MG63 (cell line): ENCODE measurements at regions not wholly inside any gene's neighbourhood (a gene's known extent, or its start where the extent isn't known, plus 50 kb on each side); places are given as distances from the start of the nearest gene placed in this dataset.
"Not testable (repeated sequence)": the region's sequence is repeated elsewhere in the genome, so short reads cannot be mapped to it uniquely, and the experiment has no call there.

ENCODE experiments used
- DNase-seq: peaks from one replicate; pipeline ENCODE4 v3.0.0-alpha.2; 2020
- H3K27me3 ChIP-seq: fragments of 250-450 bp; sonication (Bioruptor Pico); 2 replicates; pipeline ENCODE4 v1.5.1; 2020; ENCODE audit warnings: mild to moderate bottlenecking, moderate library complexity
- H3K36me3 ChIP-seq: fragments of 250-450 bp; sonication (Bioruptor Pico); 2 replicates; pipeline ENCODE4 v1.5.1; 2020; ENCODE audit warnings: mild to moderate bottlenecking, moderate library complexity
- H3K4me3 ChIP-seq: fragments of 250-450 bp; sonication (Bioruptor Pico); 2 replicates; pipeline ENCODE4 v1.5.1; 2020; ENCODE audit warnings: mild to moderate bottlenecking, moderate library complexity
- H3K9me3 ChIP-seq: fragments of 250-450 bp; sonication (Bioruptor Pico); 2 replicates; pipeline ENCODE4 v1.5.1; 2020; ENCODE audit warnings: mild to moderate bottlenecking, moderate library complexity

- not testable (repeated sequence) for DNase-seq, H3K4me3 ChIP-seq, H3K27me3 ChIP-seq, H3K36me3 ChIP-seq, H3K9me3 ChIP-seq
Measured at GRCh38 chr5:130897537-130898195, 267.4 kb downstream of the HINT1 start.

GRCh38 chr5:130897181-130897536, 267.9 kb downstream of the HINT1 start:
- not testable (repeated sequence) for H3K9me3 ChIP-seq, H3K36me3 ChIP-seq, H3K4me3 ChIP-seq, H3K27me3 ChIP-seq, DNase-seq

GRCh38 chr5:130896636-130897035, 268.4 kb downstream of the HINT1 start:
- no peak for DNase-seq
- Histone ChIP-seq H3K27me3 (no peaks in the 10 kb centered on the region), H3K9me3 (no peaks in the 10 kb centered on the region), H3K36me3 (no peaks in the 10 kb centered on the region), H3K4me3 (no peak overlapping the region)

GRCh38 chr5:130893006-130893405, 272.1 kb downstream of the HINT1 start:
- Histone ChIP-seq H3K9me3 (no peaks in the 10 kb centered on the region), H3K27me3 (no peaks in the 10 kb centered on the region), H3K4me3 (no peak overlapping the region), H3K36me3 (no peaks in the 10 kb centered on the region)
- DNase-seq, result no peak

DNA sequence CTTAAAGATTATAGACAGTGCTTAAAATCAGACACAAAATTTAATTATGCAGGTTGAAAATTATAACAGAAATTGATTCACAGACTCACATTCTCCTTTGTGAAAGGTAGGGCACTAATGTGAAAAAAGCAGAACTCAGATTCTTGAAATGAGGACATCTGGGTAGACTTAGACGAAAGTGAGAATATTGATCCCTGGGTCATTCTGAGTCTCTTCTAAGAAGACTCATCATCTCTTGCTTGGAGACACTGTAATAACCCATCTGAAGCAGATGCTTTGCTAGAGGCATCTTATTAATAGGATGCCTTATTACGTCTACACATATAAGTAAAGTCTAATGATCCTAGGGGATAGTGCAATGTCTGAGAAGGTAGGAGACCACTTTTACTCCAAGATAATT, 274.4 kb downstream of the HINT1 start:
- Histone ChIP-seq H3K9me3 (no peaks in the 10 kb centered on the region), H3K36me3 (no peaks in the 10 kb centered on the region), H3K27me3 (no peaks in the 10 kb centered on the region), H3K4me3 (no peak overlapping the region)
- no peak for DNase-seq

GRCh38 chr5:130885691-130886090, 279.4 kb downstream of the HINT1 start:
- Histone ChIP-seq H3K4me3 (no peak overlapping the region), H3K36me3 (no peaks in the 10 kb centered on the region), H3K9me3 (no peaks in the 10 kb centered on the region), H3K27me3 (no peaks in the 10 kb centered on the region)
- no peak for DNase-seq

DNA sequence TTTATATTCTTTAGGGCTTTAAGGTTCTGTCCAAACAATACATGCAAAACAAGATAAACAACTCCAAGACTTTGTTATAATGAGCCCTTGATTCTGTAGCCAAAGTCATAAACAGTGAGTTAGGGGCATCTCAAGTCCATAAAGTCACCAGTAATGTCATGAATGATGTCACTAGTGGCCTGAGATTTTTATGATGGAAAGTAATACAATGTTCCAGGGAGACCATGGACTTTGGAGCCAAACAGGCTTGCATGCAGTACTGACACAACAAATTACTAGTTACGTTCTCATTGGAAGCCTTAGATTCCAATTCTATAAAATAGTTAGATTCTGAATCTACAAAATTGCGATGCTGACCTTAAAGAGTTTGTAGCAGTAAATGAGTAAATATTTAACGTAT, 280.0 kb downstream of the HINT1 start:
- no peak for DNase-seq
- H3K4me3 ChIP-seq, result no peak overlapping the region
- no peaks in the 10 kb centered on the region for H3K36me3 ChIP-seq
- no peaks in the 10 kb centered on the region for H3K27me3 ChIP-seq
- no peaks in the 10 kb centered on the region for H3K9me3 ChIP-seq

GRCh38 chr5:130884023-130884422, 281.0 kb downstream of the HINT1 start:
- no peak overlapping the region for H3K4me3 ChIP-seq
- no peaks in the 10 kb centered on the region for H3K9me3 ChIP-seq
- no peaks in the 10 kb centered on the region for H3K27me3 ChIP-seq
- no peak for DNase-seq
- no peaks in the 10 kb centered on the region for H3K36me3 ChIP-seq

DNA sequence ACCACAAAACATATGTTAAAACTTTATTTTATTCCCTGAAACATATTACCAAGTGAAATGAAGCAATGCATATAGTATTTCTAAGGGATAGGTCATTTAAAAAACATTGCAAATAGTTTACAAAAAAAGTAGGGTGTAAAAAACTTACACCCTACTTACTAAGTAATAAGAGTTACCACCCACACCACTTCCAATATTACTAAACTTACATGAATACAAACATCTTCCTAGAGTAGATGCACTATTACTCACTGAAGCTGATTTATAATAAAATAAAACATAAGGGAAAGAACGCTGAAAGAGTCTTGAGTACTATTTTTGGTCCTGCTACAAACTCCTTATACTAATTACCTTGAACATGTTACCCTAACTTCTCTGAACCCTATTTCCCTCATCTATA, 289.4 kb downstream of the HINT1 start:
- Histone ChIP-seq H3K4me3 (no peak overlapping the region), H3K36me3 (no peaks in the 10 kb centered on the region), H3K9me3 (peaks cover 2% of the 10 kb centered on the region; the same call in 1 of the 2 replicates), H3K27me3 (no peaks in the 10 kb centered on the region; the same call in 1 of the 2 replicates)
- no peak for DNase-seq

- peak; percentile 15 for DNase-seq
- H3K36me3 ChIP-seq, result no peaks in the 10 kb centered on the region
- peaks cover 2% of the 10 kb centered on the region; the same call in 1 of the 2 replicates for H3K9me3 ChIP-seq
- no peaks in the 10 kb centered on the region; the same call in 1 of the 2 replicates for H3K27me3 ChIP-seq
- no peak overlapping the region for H3K4me3 ChIP-seq
Measured at GRCh38 chr5:130874861-130875417, 290.1 kb downstream of the HINT1 start.

DNA sequence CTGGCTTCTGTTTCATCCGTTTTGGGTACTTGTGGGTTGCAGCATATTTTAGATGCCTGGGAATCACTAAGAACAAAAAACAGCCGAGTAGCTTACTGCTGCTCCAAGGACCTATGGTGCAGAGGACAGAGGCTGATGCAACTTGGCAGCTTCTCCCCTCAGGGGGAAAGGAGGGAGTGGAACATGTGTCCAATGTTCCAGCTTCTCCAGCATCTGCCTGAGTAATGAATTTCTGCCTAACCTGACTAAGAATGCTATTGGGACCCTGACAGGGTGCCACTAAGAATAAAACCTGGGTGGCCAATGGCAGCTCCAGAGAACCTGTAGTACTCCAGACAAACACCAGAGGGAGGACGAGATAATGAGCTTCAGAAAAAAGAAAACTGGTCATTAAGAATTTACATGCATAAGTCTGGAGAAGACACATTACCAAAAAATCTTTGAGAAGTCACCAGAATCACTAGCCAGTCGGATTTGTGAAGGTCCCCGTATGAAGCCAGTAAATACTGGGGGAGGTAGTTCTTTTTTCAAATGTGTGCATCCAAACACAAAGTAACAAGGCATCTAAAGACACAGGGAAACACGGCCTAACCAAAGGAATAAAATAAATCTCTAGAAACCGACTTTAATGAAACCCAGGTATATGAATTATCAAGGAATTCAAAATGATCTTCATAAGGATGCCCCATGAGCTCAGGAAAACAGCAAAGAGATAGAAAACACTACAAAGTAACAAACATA, 293.5 kb downstream of the HINT1 start:
- no peak for DNase-seq
- Histone ChIP-seq H3K36me3 (no peaks in the 10 kb centered on the region), H3K4me3 (no peak overlapping the region), H3K27me3 (peaks cover 6% of the 10 kb centered on the region; the same call in 1 of the 2 replicates), H3K9me3 (peaks cover 2% of the 10 kb centered on the region; the same call in 1 of the 2 replicates)

DNA sequence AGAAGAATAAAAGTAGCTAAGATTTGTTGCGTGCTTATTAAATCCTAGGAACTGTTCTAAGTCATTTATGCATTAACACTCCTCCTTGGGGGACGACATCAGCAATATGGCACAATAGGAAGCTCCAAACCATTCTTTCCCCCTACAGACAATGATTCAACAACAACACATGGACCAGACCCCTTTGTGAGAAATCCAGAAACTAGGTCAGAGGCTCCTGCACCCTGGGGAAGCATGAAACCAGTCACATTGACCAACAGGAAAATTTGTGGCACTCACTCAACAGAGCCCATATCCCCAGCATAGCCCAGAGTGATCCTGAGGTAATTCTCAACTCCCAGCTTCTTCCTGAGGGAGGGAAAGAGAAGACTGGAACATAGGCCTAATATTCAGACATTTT, 294.4 kb downstream of the HINT1 start:
- H3K4me3 ChIP-seq, result no peak overlapping the region
- no peaks in the 10 kb centered on the region for H3K36me3 ChIP-seq
- H3K9me3 ChIP-seq, result peaks cover 2% of the 10 kb centered on the region; the same call in 1 of the 2 replicates
- DNase-seq, result no peak
- H3K27me3 ChIP-seq, result peaks cover 6% of the 10 kb centered on the region; the same call in 1 of the 2 replicates

- Histone ChIP-seq H3K9me3 (no peaks in the 10 kb centered on the region), H3K27me3 (peaks cover 7% of the 10 kb centered on the region; the same call in 1 of the 2 replicates), H3K4me3 (no peak overlapping the region), H3K36me3 (no peaks in the 10 kb centered on the region)
- no peak for DNase-seq
Measured at GRCh38 chr5:130868186-130868840, 296.7 kb downstream of the HINT1 start.

DNA sequence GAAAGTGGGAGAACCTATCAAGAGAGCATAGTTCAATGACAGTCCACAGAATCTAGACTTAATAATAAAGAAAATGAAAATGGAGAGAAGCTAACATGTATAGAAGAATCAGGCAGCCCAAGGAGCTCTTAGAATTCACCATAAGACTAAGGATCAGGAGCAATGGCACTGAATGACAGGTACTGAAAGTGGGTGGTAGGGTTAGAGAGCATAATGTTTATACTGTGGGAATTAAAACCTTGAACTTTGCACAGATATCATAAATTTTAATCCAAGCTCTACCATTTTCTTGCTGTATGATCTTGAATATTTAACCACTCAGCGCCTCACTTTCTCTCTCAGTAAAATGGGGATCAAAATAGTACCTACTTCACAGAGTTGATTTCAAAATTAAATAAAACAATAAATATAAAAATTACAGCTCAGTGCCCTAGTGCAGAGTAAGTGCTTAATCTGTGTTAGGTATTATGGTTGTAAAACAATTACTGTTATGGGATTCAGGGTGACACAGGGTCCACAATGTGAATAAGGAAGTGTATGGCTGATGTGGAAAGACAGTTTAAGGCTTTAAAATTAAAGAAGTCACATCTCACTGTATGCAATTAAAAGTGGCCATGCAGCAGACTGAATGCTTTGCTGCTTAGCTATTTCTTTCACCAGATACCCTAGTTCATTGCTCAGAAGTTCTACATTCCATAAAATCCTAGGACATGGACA, 319.8 kb downstream of the HINT1 start:
- no peaks in the 10 kb centered on the region for H3K36me3 ChIP-seq
- no peaks in the 10 kb centered on the region for H3K9me3 ChIP-seq
- no peaks in the 10 kb centered on the region for H3K27me3 ChIP-seq
- H3K4me3 ChIP-seq, result no peak overlapping the region
- no peak for DNase-seq

- Histone ChIP-seq H3K4me3 (peak overlapping the region; percentile 35), H3K36me3 (no peaks in the 10 kb centered on the region), H3K27me3 (no peaks in the 10 kb centered on the region; the same call in 1 of the 2 replicates), H3K9me3 (no peaks in the 10 kb centered on the region)
- DNase-seq, result no peak
Measured at GRCh38 chr5:130836729-130837649, 328.1 kb downstream of the HINT1 start.
